T-helper 2 cell treated with Interferon-gamma antibody and Interleukin-4, amounts not matched to agents 5 μg/mL and 100 μg/mL, for 36 hours (primary cell): ENCODE measurements at regions not wholly inside any gene's neighbourhood (a gene's known extent, or its start where the extent isn't known, plus 50 kb on each side); places are given as distances from the start of the nearest gene placed in this dataset.

Source experiments
- DNase-seq: peaks from one replicate; pipeline ENCODE4 v3.0.0; 2021; ENCODE audit warnings: low spot score
- H3K27ac Mint-ChIP-seq: one replicate; pipeline ENCODE4 v1.8.0; 2021; ENCODE audit warnings: mild to moderate bottlenecking, mixed read lengths
- H3K27me3 Mint-ChIP-seq: one replicate; pipeline ENCODE4 v1.8.0; 2021; ENCODE audit warnings: low read depth, mixed read lengths
- H3K36me3 Mint-ChIP-seq: one replicate; pipeline ENCODE4 v1.8.0; 2021; ENCODE audit warnings: low read depth, mixed read lengths
- H3K4me1 Mint-ChIP-seq: one replicate; pipeline ENCODE4 v1.8.0; 2021; ENCODE audit warnings: low read depth, mixed read lengths
- H3K4me3 Mint-ChIP-seq: one replicate; pipeline ENCODE4 v1.8.0; 2022; ENCODE audit warnings: mild to moderate bottlenecking, moderate library complexity, mixed read lengths
- H3K9me3 Mint-ChIP-seq: one replicate; pipeline ENCODE4 v1.8.0; 2021; ENCODE audit warnings: mixed read lengths

- Mint-ChIP-seq H3K36me3 (no peaks in the 10 kb centered on the region), H3K27me3 (no peaks in the 10 kb centered on the region), H3K4me1 (no peaks in the 10 kb centered on the region), H3K9me3 (peaks cover 46% of the 10 kb centered on the region), H3K27ac (no peak overlapping the region), H3K4me3 (no peak overlapping the region)
- no peak for DNase-seq
Measured at GRCh38 chr2:116444256-116444872, 1370.1 kb upstream of the DDX18 start.

- peaks cover 36% of the 10 kb centered on the region for H3K9me3 Mint-ChIP-seq
- H3K4me1 Mint-ChIP-seq = no peaks in the 10 kb centered on the region
- no peak for DNase-seq
- H3K4me3 Mint-ChIP-seq = no peak overlapping the region
- no peak overlapping the region for H3K27ac Mint-ChIP-seq
- H3K27me3 Mint-ChIP-seq = no peaks in the 10 kb centered on the region
- H3K36me3 Mint-ChIP-seq = no peaks in the 10 kb centered on the region
Measured at GRCh38 chr2:116450990-116451389, 1363.5 kb upstream of the DDX18 start.

- Mint-ChIP-seq H3K27ac (no peak overlapping the region), H3K9me3 (peaks cover 27% of the 10 kb centered on the region), H3K36me3 (no peaks in the 10 kb centered on the region), H3K4me3 (no peak overlapping the region), H3K4me1 (no peaks in the 10 kb centered on the region), H3K27me3 (no peaks in the 10 kb centered on the region)
- DNase-seq = no peak
Measured at GRCh38 chr2:116452651-116453050, 1361.8 kb upstream of the DDX18 start.

- H3K27me3 Mint-ChIP-seq = no peaks in the 10 kb centered on the region
- DNase-seq = no peak
- no peaks in the 10 kb centered on the region for H3K4me1 Mint-ChIP-seq
- H3K27ac Mint-ChIP-seq = no peak overlapping the region
- no peaks in the 10 kb centered on the region for H3K36me3 Mint-ChIP-seq
- H3K9me3 Mint-ChIP-seq = peaks cover 49% of the 10 kb centered on the region
- no peak overlapping the region for H3K4me3 Mint-ChIP-seq
Measured at GRCh38 chr2:116456429-116456828, 1358.1 kb upstream of the DDX18 start.

GRCh38 chr2:116467243-116467642, 1347.2 kb upstream of the DDX18 start:
- H3K4me1 Mint-ChIP-seq = no peaks in the 10 kb centered on the region

GRCh38 chr2:116477229-116477628, 1337.3 kb upstream of the DDX18 start:
- Mint-ChIP-seq H3K4me3 (no peak overlapping the region), H3K9me3 (peaks cover 24% of the 10 kb centered on the region), H3K4me1 (no peaks in the 10 kb centered on the region), H3K27me3 (no peaks in the 10 kb centered on the region), H3K36me3 (no peaks in the 10 kb centered on the region), H3K27ac (no peak overlapping the region)
- no peak for DNase-seq

More at GRCh38 chr2:116467243-116467642, 1347.2 kb upstream of the DDX18 start:
- no peak overlapping the region for H3K4me3 Mint-ChIP-seq
- DNase-seq = no peak
- peaks cover 45% of the 10 kb centered on the region for H3K9me3 Mint-ChIP-seq
- no peaks in the 10 kb centered on the region for H3K36me3 Mint-ChIP-seq
- no peak overlapping the region for H3K27ac Mint-ChIP-seq
- H3K27me3 Mint-ChIP-seq = no peaks in the 10 kb centered on the region

GRCh38 chr2:116487336-116487735, 1327.2 kb upstream of the DDX18 start:
- Mint-ChIP-seq H3K36me3 (no peaks in the 10 kb centered on the region), H3K4me1 (no peaks in the 10 kb centered on the region), H3K9me3 (peaks cover 56% of the 10 kb centered on the region), H3K27ac (no peak overlapping the region), H3K4me3 (no peak overlapping the region), H3K27me3 (no peaks in the 10 kb centered on the region)
- DNase-seq = no peak

- no peak overlapping the region for H3K27ac Mint-ChIP-seq
- no peaks in the 10 kb centered on the region for H3K36me3 Mint-ChIP-seq
- no peaks in the 10 kb centered on the region for H3K4me1 Mint-ChIP-seq
Measured at GRCh38 chr2:116489292-116489691, 1325.2 kb upstream of the DDX18 start.

GRCh38 chr2:116489944-116490343, 1324.5 kb upstream of the DDX18 start:
- Mint-ChIP-seq H3K27me3 (no peaks in the 10 kb centered on the region), H3K4me3 (no peak overlapping the region), H3K36me3 (no peaks in the 10 kb centered on the region), H3K4me1 (no peaks in the 10 kb centered on the region), H3K27ac (no peak overlapping the region), H3K9me3 (peaks cover 60% of the 10 kb centered on the region)
- DNase-seq = no peak

More at GRCh38 chr2:116489292-116489691, 1325.2 kb upstream of the DDX18 start:
- no peaks in the 10 kb centered on the region for H3K27me3 Mint-ChIP-seq
- peaks cover 60% of the 10 kb centered on the region for H3K9me3 Mint-ChIP-seq
- DNase-seq = no peak
- no peak overlapping the region for H3K4me3 Mint-ChIP-seq

GRCh38 chr2:116490511-116491145, 1323.9 kb upstream of the DDX18 start:
- H3K27ac Mint-ChIP-seq = no peak overlapping the region
- no peaks in the 10 kb centered on the region for H3K27me3 Mint-ChIP-seq
- H3K9me3 Mint-ChIP-seq = peaks cover 57% of the 10 kb centered on the region
- H3K4me3 Mint-ChIP-seq = no peak overlapping the region
- H3K4me1 Mint-ChIP-seq = no peaks in the 10 kb centered on the region
- H3K36me3 Mint-ChIP-seq = no peaks in the 10 kb centered on the region
- no peak for DNase-seq

- Mint-ChIP-seq H3K27me3 (no peaks in the 10 kb centered on the region), H3K9me3 (peaks cover 51% of the 10 kb centered on the region), H3K4me1 (no peaks in the 10 kb centered on the region), H3K27ac (no peak overlapping the region), H3K4me3 (no peak overlapping the region), H3K36me3 (no peaks in the 10 kb centered on the region)
- no peak for DNase-seq
Measured at GRCh38 chr2:116491292-116491691, 1323.2 kb upstream of the DDX18 start.

- no peak overlapping the region for H3K4me3 Mint-ChIP-seq
- no peak for DNase-seq
- H3K27me3 Mint-ChIP-seq = no peaks in the 10 kb centered on the region
- H3K4me1 Mint-ChIP-seq = no peaks in the 10 kb centered on the region
- no peaks in the 10 kb centered on the region for H3K36me3 Mint-ChIP-seq
- H3K9me3 Mint-ChIP-seq = peaks cover 6% of the 10 kb centered on the region
- no peak overlapping the region for H3K27ac Mint-ChIP-seq
Measured at GRCh38 chr2:116499389-116499788, 1315.1 kb upstream of the DDX18 start.

- no peaks in the 10 kb centered on the region for H3K27me3 Mint-ChIP-seq
- no peaks in the 10 kb centered on the region for H3K4me1 Mint-ChIP-seq
- H3K36me3 Mint-ChIP-seq = no peaks in the 10 kb centered on the region
- no peak for DNase-seq
- H3K27ac Mint-ChIP-seq = no peak overlapping the region
- H3K9me3 Mint-ChIP-seq = peaks cover 34% of the 10 kb centered on the region
- H3K4me3 Mint-ChIP-seq = no peak overlapping the region
Measured at GRCh38 chr2:116510117-116510671, 1304.3 kb upstream of the DDX18 start.

- Mint-ChIP-seq H3K9me3 (peaks cover 31% of the 10 kb centered on the region), H3K4me3 (no peak overlapping the region), H3K27me3 (no peaks in the 10 kb centered on the region), H3K27ac (no peak overlapping the region), H3K4me1 (no peaks in the 10 kb centered on the region), H3K36me3 (no peaks in the 10 kb centered on the region)
- DNase-seq = no peak
Measured at GRCh38 chr2:116511426-116511825, 1303.1 kb upstream of the DDX18 start.
